GM10266 (cell line): ENCODE measurements at regions not wholly inside any gene's neighbourhood (a gene's known extent, or its start where the extent isn't known, plus 50 kb on each side); places are given as distances from the start of the nearest gene placed in this dataset.

ENCODE experiments used
- DNase-seq: peaks from one replicate; pipeline ENCODE4 v3.0.0; 2012; ENCODE audit errors: extremely low spot score
- CTCF ChIP-seq: IDR thresholded peaks from 2 replicates; pipeline ENCODE4 v1.5.1; 2012; ENCODE audit warnings: mild to moderate bottlenecking, low read depth; ENCODE audit not compliant: control insufficient read depth, insufficient read depth; ENCODE audit errors: missing control alignments

DNA sequence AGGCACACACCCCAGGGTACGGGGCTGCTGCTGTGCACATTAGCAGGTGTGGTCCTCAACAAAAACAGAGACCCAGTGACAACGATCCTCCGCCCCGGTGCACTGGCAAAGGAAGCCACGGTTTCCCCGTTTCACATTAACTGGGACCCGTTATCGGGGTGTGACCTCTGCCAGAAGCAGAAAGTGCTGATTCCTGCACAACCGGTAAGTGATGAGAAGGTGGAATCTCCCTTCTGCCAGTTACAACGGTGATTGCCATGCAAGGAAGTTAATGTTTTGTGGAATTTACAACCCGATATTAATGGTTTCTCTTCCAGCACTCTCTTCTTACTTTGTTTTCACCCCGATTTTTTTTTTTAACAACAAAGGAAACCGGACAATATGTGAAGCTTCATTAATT is 294.9 kb upstream of the IRX1 start:
- no peak for TF ChIP-seq CTCF

GRCh38 chr5:3299441-3299840 is 296.2 kb upstream of the IRX1 start:
- DNase-seq: no peak
- TF ChIP-seq CTCF: no peak

More for the DNA sequence above, 294.9 kb upstream of the IRX1 start:
- DNase-seq: no peak

GRCh38 chr5:3297853-3298252 is 297.8 kb upstream of the IRX1 start:
- no peak for TF ChIP-seq CTCF
- no peak for DNase-seq

- no peak for TF ChIP-seq CTCF
- no peak for DNase-seq
Measured at GRCh38 chr5:3288325-3288724, 307.3 kb upstream of the IRX1 start.

DNA sequence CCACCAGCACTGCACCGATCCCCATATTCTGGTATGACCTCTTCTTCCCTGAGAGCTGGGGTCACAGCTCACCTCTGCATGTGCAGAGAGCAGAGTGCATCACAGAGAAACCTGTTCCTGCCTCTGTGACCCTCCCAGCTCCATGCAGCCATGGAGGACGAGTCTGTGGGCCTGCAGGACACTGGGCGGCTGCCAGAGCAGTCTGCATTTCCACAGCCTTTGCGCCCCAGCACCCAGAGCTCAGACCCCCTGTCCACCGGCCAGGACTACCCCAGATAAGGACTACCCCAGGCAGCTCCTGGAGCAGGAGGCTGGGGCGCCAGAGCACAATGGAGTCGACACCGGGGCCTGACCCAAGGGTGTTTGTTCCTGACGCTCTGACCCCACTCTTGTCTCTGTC is 308.1 kb upstream of the IRX1 start:
- no peak for TF ChIP-seq CTCF
- no peak for DNase-seq

DNA sequence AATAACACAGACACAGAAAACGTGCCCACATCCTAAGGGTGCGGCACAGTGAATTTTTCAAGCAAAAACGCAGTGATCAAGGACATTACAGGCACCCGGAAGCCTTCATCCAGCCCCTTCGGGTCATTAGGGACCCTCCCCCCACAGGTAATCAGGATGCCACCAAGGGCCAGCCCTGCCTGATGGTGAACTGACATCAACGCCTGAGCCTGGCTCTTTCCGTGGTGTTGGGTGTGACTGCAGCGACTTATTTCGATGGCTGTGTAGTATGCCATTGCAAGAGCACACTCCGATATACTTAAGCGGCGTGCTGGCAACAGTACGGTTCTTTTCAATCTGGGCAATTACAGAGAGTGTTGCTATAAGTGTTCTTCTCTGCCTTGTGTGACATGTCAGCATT is 310.0 kb upstream of the IRX1 start:
- TF ChIP-seq CTCF: no peak

GRCh38 chr5:3284506-3284905 is 311.1 kb upstream of the IRX1 start:
- DNase-seq: no peak
- no peak for TF ChIP-seq CTCF

More for the DNA sequence above, 310.0 kb upstream of the IRX1 start:
- no peak for DNase-seq

GRCh38 chr5:3282841-3283240 is 312.8 kb upstream of the IRX1 start:
- no peak for DNase-seq
- TF ChIP-seq CTCF: no peak
